Keratinocyte (primary cell): ENCODE measurements at regions not wholly inside any gene's neighbourhood (a gene's known extent, or its start where the extent isn't known, plus 50 kb on each side); places are given as distances from the start of the nearest gene placed in this dataset.

Experiments
- EZH2 ChIP-seq: IDR thresholded peaks from one replicate; pipeline ENCODE4 v1.6.1; 2012; ENCODE audit warnings: inconsistent platforms, mild to moderate bottlenecking, low read length, moderate library complexity
- TF ChIP-seq, protein P1 (sequence below), 3 experiments: IDR thresholded peaks in 1 of 3; conservative IDR thresholded peaks in 1 of 3; optimal IDR thresholded peaks in 1 of 3; 2 replicates in 2 of 3; 3 replicates in 1 of 3; pipeline versions ENCODE3 to v1.5.1; 2011; ENCODE audit warnings: low read length in 3 of 3, mild to moderate bottlenecking in 3 of 3, moderate library complexity in 2 of 3, control low read depth in 1 of 3, inconsistent platforms in 1 of 3; ENCODE audit not compliant: insufficient read depth in 2 of 3; ENCODE audit errors: extremely low read depth in 1 of 3

DNA sequence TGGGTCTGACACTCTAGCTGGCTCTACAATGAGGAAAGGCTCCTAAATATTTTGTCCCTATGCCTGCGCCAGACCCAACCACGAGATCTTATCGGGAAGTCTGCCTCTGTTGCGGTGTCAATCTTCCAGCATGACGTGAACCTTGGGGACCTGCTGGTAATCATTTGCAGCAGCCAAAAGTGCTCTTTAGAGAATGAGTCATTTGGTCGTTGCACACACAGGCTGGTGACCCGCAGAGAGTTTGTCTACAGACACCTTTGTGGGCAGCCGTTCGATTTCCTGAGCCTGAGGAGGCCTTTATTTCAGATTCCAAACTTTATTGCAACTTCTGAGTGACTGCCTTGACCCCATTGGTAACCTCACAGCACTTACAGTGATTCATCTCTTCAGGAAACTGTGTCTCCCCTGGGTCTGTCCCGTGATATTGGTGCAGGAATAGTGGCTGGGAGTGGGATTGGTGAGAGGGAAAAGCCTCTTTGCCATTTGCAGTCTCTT, 326.1 kb downstream of the NSG2 start:
- TF ChIP-seq, protein P1, sequence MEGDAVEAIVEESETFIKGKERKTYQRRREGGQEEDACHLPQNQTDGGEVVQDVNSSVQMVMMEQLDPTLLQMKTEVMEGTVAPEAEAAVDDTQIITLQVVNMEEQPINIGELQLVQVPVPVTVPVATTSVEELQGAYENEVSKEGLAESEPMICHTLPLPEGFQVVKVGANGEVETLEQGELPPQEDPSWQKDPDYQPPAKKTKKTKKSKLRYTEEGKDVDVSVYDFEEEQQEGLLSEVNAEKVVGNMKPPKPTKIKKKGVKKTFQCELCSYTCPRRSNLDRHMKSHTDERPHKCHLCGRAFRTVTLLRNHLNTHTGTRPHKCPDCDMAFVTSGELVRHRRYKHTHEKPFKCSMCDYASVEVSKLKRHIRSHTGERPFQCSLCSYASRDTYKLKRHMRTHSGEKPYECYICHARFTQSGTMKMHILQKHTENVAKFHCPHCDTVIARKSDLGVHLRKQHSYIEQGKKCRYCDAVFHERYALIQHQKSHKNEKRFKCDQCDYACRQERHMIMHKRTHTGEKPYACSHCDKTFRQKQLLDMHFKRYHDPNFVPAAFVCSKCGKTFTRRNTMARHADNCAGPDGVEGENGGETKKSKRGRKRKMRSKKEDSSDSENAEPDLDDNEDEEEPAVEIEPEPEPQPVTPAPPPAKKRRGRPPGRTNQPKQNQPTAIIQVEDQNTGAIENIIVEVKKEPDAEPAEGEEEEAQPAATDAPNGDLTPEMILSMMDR (optimal IDR thresholded peaks at IDR 0.05 in 1 of 3, IDR thresholded peaks at IDR 0.05 in 1 of 3, conservative IDR thresholded peaks at IDR 0.05 in 1 of 3; ENCODE audit: extremely low read depth in 1 of 3, insufficient read depth in 2 of 3, low read length in 3 of 3) = no peak
- TF ChIP-seq EZH2 = no peak
